ENCODE measurements at regions not wholly inside any gene's neighbourhood (a gene's known extent, or its start where the extent isn't known, plus 50 kb on each side); places are given as distances from the start of the nearest gene placed in this dataset.

GRCh38 chr4:138400066-138400465, 157.9 kb upstream of the SLC7A11 start:
- Histone ChIP-seq H3K9me3 (ENCODE audit: severe bottlenecking) (no peaks in the 10 kb centered on the region), H3K36me3 (ENCODE audit: low read depth) (no peaks in the 10 kb centered on the region), H3K4me1 (ENCODE audit: insufficient read depth, poor library complexity, severe bottlenecking) (peaks cover 5% of the 10 kb centered on the region), H3K27ac (ENCODE audit: poor library complexity, severe bottlenecking) (no peak overlapping the region), H3K4me3 (ENCODE audit: severe bottlenecking) (no peak overlapping the region), H3K27me3 (ENCODE audit: insufficient read depth, poor library complexity, severe bottlenecking) (no peaks in the 10 kb centered on the region)
- TF ChIP-seq CTCF (IDR thresholded peaks at IDR 0.05; ENCODE audit: poor library complexity, severe bottlenecking) = no peak
- ATAC-seq (ENCODE audit: low read depth) = no peak
- DNase-seq (ENCODE audit: low spot score) = no peak

GRCh38 chr4:138399081-138399480, 156.9 kb upstream of the SLC7A11 start:
- DNase-seq (ENCODE audit: low spot score) (no peak), ATAC-seq (ENCODE audit: low read depth) (no peak)
- Histone ChIP-seq H3K4me1 (ENCODE audit: insufficient read depth, poor library complexity, severe bottlenecking) (no peaks in the 10 kb centered on the region), H3K4me3 (ENCODE audit: severe bottlenecking) (no peak overlapping the region), H3K9me3 (ENCODE audit: severe bottlenecking) (no peaks in the 10 kb centered on the region), H3K27me3 (ENCODE audit: insufficient read depth, poor library complexity, severe bottlenecking) (no peaks in the 10 kb centered on the region), H3K36me3 (ENCODE audit: low read depth) (no peaks in the 10 kb centered on the region), H3K27ac (ENCODE audit: poor library complexity, severe bottlenecking) (no peak overlapping the region)
- no peak for TF ChIP-seq CTCF (IDR thresholded peaks at IDR 0.05; ENCODE audit: poor library complexity, severe bottlenecking)

GRCh38 chr4:138398322-138398721, 156.2 kb upstream of the SLC7A11 start:
- no peak for TF ChIP-seq CTCF (IDR thresholded peaks at IDR 0.05; ENCODE audit: poor library complexity, severe bottlenecking)
- H3K36me3 ChIP-seq (ENCODE audit: low read depth) = no peaks in the 10 kb centered on the region
- H3K27ac ChIP-seq (ENCODE audit: poor library complexity, severe bottlenecking) = no peak overlapping the region
- DNase-seq (ENCODE audit: low spot score) = no peak
- ATAC-seq (ENCODE audit: low read depth) = no peak
- no peak overlapping the region for H3K4me3 ChIP-seq (ENCODE audit: severe bottlenecking)
- no peaks in the 10 kb centered on the region for H3K9me3 ChIP-seq (ENCODE audit: severe bottlenecking)
- no peaks in the 10 kb centered on the region for H3K27me3 ChIP-seq (ENCODE audit: insufficient read depth, poor library complexity, severe bottlenecking)
- H3K4me1 ChIP-seq (ENCODE audit: insufficient read depth, poor library complexity, severe bottlenecking) = no peaks in the 10 kb centered on the region

- no peak for TF ChIP-seq CTCF (IDR thresholded peaks at IDR 0.05; ENCODE audit: poor library complexity, severe bottlenecking)
- Histone ChIP-seq H3K4me1 (ENCODE audit: insufficient read depth, poor library complexity, severe bottlenecking) (no peaks in the 10 kb centered on the region), H3K36me3 (ENCODE audit: low read depth) (no peaks in the 10 kb centered on the region), H3K27me3 (ENCODE audit: insufficient read depth, poor library complexity, severe bottlenecking) (no peaks in the 10 kb centered on the region), H3K9me3 (ENCODE audit: severe bottlenecking) (no peaks in the 10 kb centered on the region), H3K4me3 (ENCODE audit: severe bottlenecking) (no peak overlapping the region), H3K27ac (ENCODE audit: poor library complexity, severe bottlenecking) (no peak overlapping the region)
- DNase-seq (ENCODE audit: low spot score) (no peak), ATAC-seq (ENCODE audit: low read depth) (no peak)
Observed at GRCh38 chr4:138393886-138394610, 151.9 kb upstream of the SLC7A11 start.

- H3K4me1 ChIP-seq (ENCODE audit: insufficient read depth, poor library complexity, severe bottlenecking) = no peaks in the 10 kb centered on the region
- H3K36me3 ChIP-seq (ENCODE audit: low read depth) = no peaks in the 10 kb centered on the region
- H3K4me3 ChIP-seq (ENCODE audit: severe bottlenecking) = no peak overlapping the region
- ATAC-seq (ENCODE audit: low read depth) (no peak), DNase-seq (ENCODE audit: low spot score) (no peak)
- H3K27ac ChIP-seq (ENCODE audit: poor library complexity, severe bottlenecking) = no peak overlapping the region
- no peaks in the 10 kb centered on the region for H3K27me3 ChIP-seq (ENCODE audit: insufficient read depth, poor library complexity, severe bottlenecking)
- TF ChIP-seq CTCF (IDR thresholded peaks at IDR 0.05; ENCODE audit: poor library complexity, severe bottlenecking) = no peak
- H3K9me3 ChIP-seq (ENCODE audit: severe bottlenecking) = no peaks in the 10 kb centered on the region
Observed at GRCh38 chr4:138392751-138393308, 150.7 kb upstream of the SLC7A11 start.
